Activated CD8-positive, alpha-beta T cell treated with anti-CD3 and anti-CD28 coated beads for 36 hours (primary cell): ENCODE measurements at regions not wholly inside any gene's neighbourhood (a gene's known extent, or its start where the extent isn't known, plus 50 kb on each side); places are given as distances from the start of the nearest gene placed in this dataset.

ENCODE experiments used
- ATAC-seq: fragments of 200-7000 bp; cut with Tn5 transposase; one replicate; pipeline ENCODE4 v1.10.0; 2021; ENCODE audit warnings: mild to moderate bottlenecking, moderate library complexity
- CTCF ChIA-PET: fragments of 350-600 bp; sonication (Branson Sonifier 250); formaldehyde crosslinking; loops from one replicate; lab custom pipeline; 2021; ENCODE audit warnings: antibody characterized with exemption; lab: Charles Lee
- POLR2A ChIA-PET: fragments of 350-600 bp; sonication (Branson Sonifier 250); formaldehyde crosslinking; loops from one replicate; lab custom pipeline; 2021; ENCODE audit warnings: antibody characterized with exemption; lab: Charles Lee
- DNase-seq: peaks from one replicate; pipeline ENCODE4 v3.0.0-alpha.2; 2020
- H3K27ac Mint-ChIP-seq: one replicate; pipeline ENCODE4 v1.8.0; 2021; ENCODE audit warnings: mild to moderate bottlenecking, mixed read lengths
- H3K27me3 Mint-ChIP-seq: one replicate; pipeline ENCODE4 v1.8.0; 2021; ENCODE audit warnings: mixed read lengths
- H3K36me3 Mint-ChIP-seq: one replicate; pipeline ENCODE4 v1.8.0; 2021; ENCODE audit warnings: low read depth, mixed read lengths
- H3K4me1 Mint-ChIP-seq: one replicate; pipeline ENCODE4 v1.8.0; 2021; ENCODE audit warnings: low read depth, mixed read lengths
- H3K4me3 Mint-ChIP-seq: one replicate; pipeline ENCODE4 v1.8.0; 2021; ENCODE audit warnings: mild to moderate bottlenecking, moderate library complexity, mixed read lengths
- H3K9me3 Mint-ChIP-seq: one replicate; pipeline ENCODE4 v1.8.0; 2021; ENCODE audit warnings: mixed read lengths
- intact Hi-C: fragments of 100-400 bp; cut with micrococcal nuclease; formaldehyde crosslinking; loops from one replicate; pipeline ENCODE4 v1.10.0; 2022
- TF ChIP-seq, protein P1 (sequence below): fragments of 200-600 bp; IDR thresholded peaks from one replicate; pipeline ENCODE4 v1.8.0; 2022; ENCODE audit warnings: antibody characterized with exemption, mild to moderate bottlenecking

DNA sequence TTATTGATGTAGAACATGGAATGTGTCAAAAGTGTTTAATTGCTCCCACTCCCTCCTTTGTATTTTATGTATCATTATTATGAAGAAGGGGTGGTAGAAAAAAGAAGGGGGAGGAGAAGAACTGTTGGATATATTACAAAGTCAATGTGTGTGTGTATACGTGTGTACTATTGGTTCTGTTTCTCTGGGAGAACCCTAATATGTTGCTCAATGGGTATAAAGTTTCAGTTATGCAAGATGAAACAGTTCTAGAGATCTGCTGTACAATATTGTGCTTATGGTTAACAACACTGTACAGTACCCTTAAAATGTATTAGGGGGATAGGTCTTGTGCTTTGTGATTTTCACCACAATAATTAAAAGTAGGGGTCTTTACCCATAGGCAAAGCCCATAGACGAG, 58.1 kb upstream of the ZC3H15 start:
- Mint-ChIP-seq H3K36me3 (peaks cover 3% of the 10 kb centered on the region), H3K9me3 (no peaks in the 10 kb centered on the region), H3K27me3 (no peaks in the 10 kb centered on the region), H3K4me1 (peaks cover 9% of the 10 kb centered on the region), H3K4me3 (no peak overlapping the region), H3K27ac (no peak overlapping the region)
- TF ChIP-seq, protein P1, sequence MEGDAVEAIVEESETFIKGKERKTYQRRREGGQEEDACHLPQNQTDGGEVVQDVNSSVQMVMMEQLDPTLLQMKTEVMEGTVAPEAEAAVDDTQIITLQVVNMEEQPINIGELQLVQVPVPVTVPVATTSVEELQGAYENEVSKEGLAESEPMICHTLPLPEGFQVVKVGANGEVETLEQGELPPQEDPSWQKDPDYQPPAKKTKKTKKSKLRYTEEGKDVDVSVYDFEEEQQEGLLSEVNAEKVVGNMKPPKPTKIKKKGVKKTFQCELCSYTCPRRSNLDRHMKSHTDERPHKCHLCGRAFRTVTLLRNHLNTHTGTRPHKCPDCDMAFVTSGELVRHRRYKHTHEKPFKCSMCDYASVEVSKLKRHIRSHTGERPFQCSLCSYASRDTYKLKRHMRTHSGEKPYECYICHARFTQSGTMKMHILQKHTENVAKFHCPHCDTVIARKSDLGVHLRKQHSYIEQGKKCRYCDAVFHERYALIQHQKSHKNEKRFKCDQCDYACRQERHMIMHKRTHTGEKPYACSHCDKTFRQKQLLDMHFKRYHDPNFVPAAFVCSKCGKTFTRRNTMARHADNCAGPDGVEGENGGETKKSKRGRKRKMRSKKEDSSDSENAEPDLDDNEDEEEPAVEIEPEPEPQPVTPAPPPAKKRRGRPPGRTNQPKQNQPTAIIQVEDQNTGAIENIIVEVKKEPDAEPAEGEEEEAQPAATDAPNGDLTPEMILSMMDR: no peak
- no peak for DNase-seq
- intact Hi-C loops: no loop called here
- POLR2A ChIA-PET: no interaction called here
- CTCF ChIA-PET: no interaction called here
- ATAC-seq: no peak

DNA sequence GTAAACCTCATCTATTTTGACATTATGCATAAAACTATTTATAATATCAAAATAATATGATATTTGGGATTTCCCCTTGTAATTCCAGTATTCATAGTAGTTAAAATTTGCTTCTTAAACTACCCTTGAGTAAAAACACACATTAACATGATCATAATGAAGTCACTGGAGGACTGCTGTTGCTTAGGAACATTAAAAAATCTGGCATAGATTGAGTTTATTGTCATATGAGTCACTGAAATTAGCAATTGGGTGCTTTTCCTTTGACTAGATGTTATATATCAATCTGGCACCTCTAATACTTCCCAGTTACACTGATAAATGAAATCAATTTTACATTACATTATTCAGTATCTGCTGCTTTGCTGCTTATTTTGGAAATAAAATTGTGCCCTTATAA, 57.0 kb upstream of the ZC3H15 start:
- peaks cover 9% of the 10 kb centered on the region for H3K36me3 Mint-ChIP-seq
- intact Hi-C loops: no loop called here
- H3K27me3 Mint-ChIP-seq: no peaks in the 10 kb centered on the region
- DNase-seq (no peak), ATAC-seq (no peak)
- ChIA-PET POLR2A (no interaction called here), CTCF (no interaction called here)
- no peak overlapping the region for H3K27ac Mint-ChIP-seq
- TF ChIP-seq, protein P1: no peak
- H3K9me3 Mint-ChIP-seq: no peaks in the 10 kb centered on the region
- no peak overlapping the region for H3K4me3 Mint-ChIP-seq
- H3K4me1 Mint-ChIP-seq: peaks cover 9% of the 10 kb centered on the region

DNA sequence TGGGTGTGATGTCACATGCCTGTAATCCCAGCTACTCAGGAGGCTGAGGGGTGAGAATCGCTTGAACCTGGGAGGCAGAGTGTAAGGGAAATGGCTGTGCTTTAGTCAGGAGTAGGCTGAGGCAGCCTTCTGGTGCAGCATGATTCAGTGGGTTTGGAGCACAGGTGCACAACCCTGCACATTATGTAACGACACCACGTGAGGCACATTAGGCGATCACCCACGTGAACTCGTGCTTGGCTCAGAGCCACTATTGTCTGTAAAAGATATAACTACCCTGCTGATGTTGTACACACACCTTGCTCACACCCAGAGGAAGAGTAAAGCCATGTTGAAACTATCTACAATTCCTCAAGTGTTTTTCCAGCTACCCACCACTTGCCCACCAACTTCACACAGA, 54.8 kb upstream of the ZC3H15 start:
- POLR2A ChIA-PET: no interaction called here
- DNase-seq: no peak
- no peaks in the 10 kb centered on the region for H3K9me3 Mint-ChIP-seq
- no peak overlapping the region for H3K27ac Mint-ChIP-seq
- no peak for ATAC-seq
- H3K4me1 Mint-ChIP-seq: peaks cover 9% of the 10 kb centered on the region
- no peaks in the 10 kb centered on the region for H3K27me3 Mint-ChIP-seq
- TF ChIP-seq, protein P1: no peak
- CTCF ChIA-PET: no interaction called here
- peaks cover 20% of the 10 kb centered on the region for H3K36me3 Mint-ChIP-seq
- intact Hi-C loops: no loop called here
- no peak overlapping the region for H3K4me3 Mint-ChIP-seq

DNA sequence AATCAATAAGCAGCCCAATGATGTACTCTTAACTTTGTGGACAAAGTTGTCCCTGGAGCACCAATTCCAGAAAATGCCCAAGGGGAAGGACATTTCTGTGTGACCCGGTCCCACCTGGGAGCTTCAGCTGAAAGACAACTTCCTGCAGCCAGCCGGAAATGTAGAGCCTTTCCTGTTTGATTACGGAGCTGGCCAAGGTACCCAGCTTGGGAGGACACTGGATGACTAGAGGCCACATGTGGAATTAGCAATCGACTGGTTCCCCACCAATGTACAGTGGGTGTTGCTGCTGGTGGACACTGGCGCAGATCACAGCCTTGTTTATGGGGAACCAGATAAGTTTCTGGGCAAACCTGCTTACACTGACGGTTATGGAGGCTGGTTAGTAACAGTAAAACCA, 53.0 kb upstream of the ZC3H15 start:
- Mint-ChIP-seq H3K27me3 (no peaks in the 10 kb centered on the region), H3K9me3 (peaks cover 5% of the 10 kb centered on the region), H3K4me3 (no peak overlapping the region), H3K27ac (no peak overlapping the region), H3K4me1 (peaks cover 2% of the 10 kb centered on the region), H3K36me3 (peaks cover 22% of the 10 kb centered on the region)
- POLR2A ChIA-PET: no interaction called here
- TF ChIP-seq, protein P1: no peak
- CTCF ChIA-PET: no interaction called here
- DNase-seq (no peak), ATAC-seq (no peak)
- intact Hi-C loops: no loop called here

DNA sequence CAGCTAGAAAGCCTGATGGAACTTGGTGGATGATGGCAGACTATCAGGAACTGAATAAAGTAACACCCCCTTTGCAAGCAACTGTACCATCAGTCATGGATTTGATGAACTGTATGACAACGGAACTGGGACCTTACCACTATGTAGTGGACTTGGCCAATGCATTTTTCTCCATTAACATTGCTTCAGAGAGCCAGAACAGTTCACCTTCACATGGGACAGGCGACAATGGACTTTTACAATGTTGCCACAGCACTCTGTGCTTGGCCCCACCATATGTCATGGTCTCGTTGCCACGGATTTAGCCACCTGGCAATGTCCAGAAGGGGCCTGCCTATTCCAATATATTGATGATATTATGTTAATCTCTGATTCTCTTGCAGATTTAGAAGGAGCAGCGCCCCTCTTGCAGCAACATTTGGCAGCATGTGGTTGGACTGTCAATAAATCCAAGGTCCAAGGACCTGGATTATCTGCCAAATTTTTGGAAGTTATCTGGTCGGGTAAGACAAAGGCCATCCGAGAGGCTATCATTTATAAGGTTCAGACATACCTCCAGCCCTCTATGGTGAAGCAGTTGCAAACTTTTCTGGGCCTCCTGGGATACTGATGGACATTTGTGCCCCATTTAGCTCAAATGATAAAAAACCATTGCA, 52.2 kb upstream of the ZC3H15 start:
- ATAC-seq: no peak
- TF ChIP-seq, protein P1: no peak
- ChIA-PET POLR2A (no interaction called here), CTCF (no interaction called here)
- intact Hi-C loops: no loop called here
- Mint-ChIP-seq H3K27me3 (no peaks in the 10 kb centered on the region), H3K27ac (no peak overlapping the region), H3K36me3 (peaks cover 27% of the 10 kb centered on the region), H3K9me3 (peaks cover 5% of the 10 kb centered on the region), H3K4me3 (no peak overlapping the region), H3K4me1 (peaks cover 2% of the 10 kb centered on the region)
- DNase-seq: no peak
